Lower leg skin (tissue), 4 donors: ENCODE measurements at regions not wholly inside any gene's neighbourhood (a gene's known extent, or its start where the extent isn't known, plus 50 kb on each side); places are given as distances from the start of the nearest gene placed in this dataset.

Experiments used
- DNase-seq, 2 donors: peaks; one replicate each; pipeline ENCODE4 v3.0.0-alpha.2; 2019; ENCODE audit warnings: low spot score in 2 of 2
- H3K4me3 ChIP-seq: fragments of 200-600 bp; sonication (generic); 2 replicates; pipeline ENCODE4 v1.5.1; 2017; ENCODE audit warnings: mild to moderate bottlenecking, low read depth; ENCODE audit not compliant: poor library complexity, severe bottlenecking
- POLR2A ChIP-seq, 2 donors: fragments of 450-650 bp; IDR thresholded peaks; one replicate each; pipeline ENCODE4 v1.6.1; 2016 to 2017; ENCODE audit warnings: antibody characterized with exemption in 2 of 2, mild to moderate bottlenecking in 1 of 2, moderate library complexity in 1 of 2
- WGBS, 2 donors: methylation state at CpG; one replicate each; pipeline ENCODE4 v1.1.5; 2018; 5-methylcytosine and 5-hydroxymethylcytosine counted together
- intact Hi-C: fragments of 100-400 bp; cut with DNase I; formaldehyde crosslinking; loops from one replicate; pipeline ENCODE4 v1.15.0; 2023; ENCODE audit warnings: low total_unique reads
- TF ChIP-seq, protein P1 (sequence below), 3 donors: fragments of 450-650 bp; IDR thresholded peaks; one replicate each; pipeline ENCODE4 v1.5.1; 2016; ENCODE audit warnings: antibody characterized with exemption in 3 of 3, mild to moderate bottlenecking in 3 of 3, moderate library complexity in 2 of 3

DNA sequence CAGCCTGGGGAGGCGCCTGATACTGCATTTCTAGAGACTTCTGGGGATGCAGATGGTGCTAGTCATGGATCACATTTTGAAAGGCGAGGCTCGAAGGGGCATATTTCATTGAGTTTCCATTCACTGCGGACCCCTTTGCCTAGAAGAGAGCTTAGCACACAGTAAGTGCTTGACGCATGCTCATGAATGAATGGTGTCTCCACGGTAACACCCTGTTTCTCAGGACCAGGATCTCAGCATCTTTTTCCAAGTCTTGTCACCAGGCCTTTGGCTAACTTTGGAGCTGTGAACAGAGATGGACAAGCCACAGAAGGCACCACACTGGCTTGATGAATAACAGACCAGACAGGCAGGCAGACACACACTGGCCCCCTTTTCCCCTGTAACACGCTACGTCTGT lies 151.3 kb downstream of the FOXL1 start:
- H3K4me3 ChIP-seq: no peak overlapping the region
- DNase-seq: no peak
- WGBS, 2 donors: 77 to 92% methylated on average over 8 of the region's 8 CpGs
- TF ChIP-seq POLR2A (IDR thresholded peaks at IDR 0.05): no peak
- TF ChIP-seq, protein P1, sequence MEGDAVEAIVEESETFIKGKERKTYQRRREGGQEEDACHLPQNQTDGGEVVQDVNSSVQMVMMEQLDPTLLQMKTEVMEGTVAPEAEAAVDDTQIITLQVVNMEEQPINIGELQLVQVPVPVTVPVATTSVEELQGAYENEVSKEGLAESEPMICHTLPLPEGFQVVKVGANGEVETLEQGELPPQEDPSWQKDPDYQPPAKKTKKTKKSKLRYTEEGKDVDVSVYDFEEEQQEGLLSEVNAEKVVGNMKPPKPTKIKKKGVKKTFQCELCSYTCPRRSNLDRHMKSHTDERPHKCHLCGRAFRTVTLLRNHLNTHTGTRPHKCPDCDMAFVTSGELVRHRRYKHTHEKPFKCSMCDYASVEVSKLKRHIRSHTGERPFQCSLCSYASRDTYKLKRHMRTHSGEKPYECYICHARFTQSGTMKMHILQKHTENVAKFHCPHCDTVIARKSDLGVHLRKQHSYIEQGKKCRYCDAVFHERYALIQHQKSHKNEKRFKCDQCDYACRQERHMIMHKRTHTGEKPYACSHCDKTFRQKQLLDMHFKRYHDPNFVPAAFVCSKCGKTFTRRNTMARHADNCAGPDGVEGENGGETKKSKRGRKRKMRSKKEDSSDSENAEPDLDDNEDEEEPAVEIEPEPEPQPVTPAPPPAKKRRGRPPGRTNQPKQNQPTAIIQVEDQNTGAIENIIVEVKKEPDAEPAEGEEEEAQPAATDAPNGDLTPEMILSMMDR (IDR thresholded peaks at IDR 0.05): no peak
- intact Hi-C loops: no loop called here

DNA sequence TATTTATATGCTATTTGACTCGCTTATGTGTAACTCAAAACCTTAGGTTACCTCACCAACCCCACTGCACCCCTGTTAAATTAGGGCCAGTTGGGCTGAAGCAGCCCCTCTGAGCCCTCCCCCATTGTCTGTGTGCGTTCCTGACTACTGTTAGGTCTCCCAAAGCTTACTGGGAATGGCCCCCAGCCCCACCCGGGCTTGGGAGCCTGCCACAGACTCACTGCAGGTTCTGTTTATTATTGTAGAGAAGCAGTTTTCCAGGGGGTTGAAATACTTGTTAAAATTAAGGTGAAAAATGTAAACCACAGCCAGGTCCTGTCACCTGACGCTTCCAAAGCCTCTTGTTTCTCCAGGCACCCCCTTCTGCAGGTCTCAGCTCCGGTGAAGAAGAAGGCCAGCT lies 151.7 kb downstream of the FOXL1 start:
- TF ChIP-seq, protein P1 (IDR thresholded peaks at IDR 0.05): no peak
- no peak for TF ChIP-seq POLR2A (IDR thresholded peaks at IDR 0.05)
- H3K4me3 ChIP-seq: no peak overlapping the region

DNA sequence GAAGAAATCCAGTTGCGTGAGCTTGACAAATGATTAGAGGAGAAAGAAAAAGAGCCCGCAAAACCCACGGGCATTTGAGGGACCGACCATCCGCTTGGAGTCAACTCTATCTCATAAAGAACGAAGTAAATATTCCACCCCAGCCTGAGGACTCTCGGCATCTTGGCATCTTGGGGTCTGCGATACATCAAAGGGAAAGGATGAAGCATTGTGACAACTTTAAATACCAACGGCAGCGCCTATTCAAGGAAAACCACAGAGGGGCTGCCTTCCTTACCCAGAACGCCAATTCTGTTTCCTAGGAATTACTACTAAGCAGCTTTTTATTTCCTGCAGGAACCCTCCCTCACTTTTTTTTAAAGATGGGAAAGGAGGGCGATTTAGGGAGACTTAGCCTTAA lies 152.2 kb downstream of the FOXL1 start:
- intact Hi-C loops: no loop called here
- WGBS, 2 donors: 55 to 57% methylated on average over 12 of the region's 12 CpGs
- no peak overlapping the region for H3K4me3 ChIP-seq
- DNase-seq: no peak
- TF ChIP-seq POLR2A (IDR thresholded peaks at IDR 0.05): no peak
- TF ChIP-seq, protein P1 (IDR thresholded peaks at IDR 0.05): no peak

More for the DNA sequence above, 151.7 kb downstream of the FOXL1 start:
- no peak for DNase-seq
- 69 to 73% methylated on average over 5 of the region's 5 CpGs for WGBS, 2 donors
- intact Hi-C loops: no loop called here

DNA sequence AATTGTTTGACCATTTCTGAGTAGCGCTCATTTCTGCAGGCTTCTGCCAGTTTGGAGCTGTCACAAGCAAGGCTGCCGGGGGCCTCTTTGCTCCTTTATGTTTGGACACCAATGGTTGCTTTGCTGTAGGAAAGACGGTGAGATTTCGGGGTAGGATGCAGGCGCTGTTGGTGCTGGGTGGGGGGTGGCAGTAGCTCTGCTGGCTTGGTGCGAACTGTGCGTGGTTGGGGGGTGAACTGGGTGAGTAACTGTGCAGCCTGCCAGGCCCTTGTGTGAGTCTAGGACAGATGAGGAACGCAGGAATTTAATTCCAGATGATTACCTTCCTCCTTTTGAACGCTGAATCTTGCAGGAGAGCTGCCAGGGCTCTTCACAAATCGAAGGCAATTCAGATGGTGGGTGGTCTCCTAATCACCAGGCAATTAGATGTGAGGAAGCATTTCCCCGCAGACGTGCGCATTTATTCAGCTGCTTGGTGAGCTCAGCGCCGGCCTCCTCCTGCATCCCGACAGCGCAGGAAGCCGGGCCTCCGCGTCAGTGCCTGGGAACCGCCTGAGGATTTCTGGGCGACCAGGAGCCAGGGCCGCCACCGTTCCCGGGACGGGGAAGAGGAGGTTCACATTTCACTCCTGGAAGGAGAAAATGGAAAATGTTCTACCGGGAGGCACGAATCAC lies 154.4 kb downstream of the FOXL1 start:
- no peak for DNase-seq
- intact Hi-C loops: no loop called here
- WGBS, 2 donors: 26 to 29% methylated on average over 28 of the region's 28 CpGs

DNA sequence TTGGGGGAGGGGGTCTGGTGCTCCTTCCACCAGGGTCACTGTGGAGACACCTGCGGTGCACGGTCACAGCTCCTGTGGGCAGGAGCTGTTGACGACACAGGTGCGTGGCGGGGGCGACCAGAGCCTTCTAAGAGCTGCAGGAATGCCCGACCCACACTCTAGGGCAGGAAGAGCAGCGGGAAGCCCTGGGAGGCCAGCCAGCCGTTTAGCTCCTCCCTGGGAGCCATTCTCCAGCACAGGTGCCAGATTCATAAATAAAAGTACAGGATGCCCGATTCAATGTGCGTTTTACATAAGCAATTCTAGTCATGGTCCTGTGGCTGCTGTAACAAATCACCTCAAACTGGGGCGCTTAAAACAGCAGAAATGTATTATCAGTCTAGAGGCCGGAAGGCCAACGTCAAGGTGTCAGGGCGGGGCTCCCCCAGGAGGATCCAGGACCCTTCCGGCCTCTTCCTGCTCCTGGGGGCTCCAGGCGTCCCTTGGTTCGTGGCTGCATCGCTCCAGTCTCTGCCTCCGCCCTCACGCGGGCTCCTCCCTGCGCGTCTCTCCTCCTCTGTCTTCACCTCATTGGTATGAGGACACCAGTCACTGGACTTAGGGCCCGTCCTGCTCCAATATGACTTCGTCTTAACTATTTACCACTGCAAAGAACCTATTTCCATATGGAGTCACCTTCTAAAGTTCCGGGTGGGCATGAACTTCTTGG lies 155.4 kb downstream of the FOXL1 start:
- intact Hi-C loops: no loop called here
- H3K4me3 ChIP-seq: no peak overlapping the region
- TF ChIP-seq, protein P1 (IDR thresholded peaks at IDR 0.05): no peak
- TF ChIP-seq POLR2A (IDR thresholded peaks at IDR 0.05): no peak
- no peak for DNase-seq
- 45 to 56% methylated on average over 27 of the region's 27 CpGs for WGBS, 2 donors

More for the DNA sequence above, 154.4 kb downstream of the FOXL1 start:
- no peak for TF ChIP-seq POLR2A (IDR thresholded peaks at IDR 0.05)
- TF ChIP-seq, protein P1 (IDR thresholded peaks at IDR 0.05): no peak
- H3K4me3 ChIP-seq: no peak overlapping the region
